ENCODE measurements at regions not wholly inside any gene's neighbourhood (a gene's known extent, or its start where the extent isn't known, plus 50 kb on each side); places are given as distances from the start of the nearest gene placed in this dataset.

- H3K27me3 ChIP-seq (ENCODE audit: insufficient read depth, low read length, poor library complexity) = no peaks in the 10 kb centered on the region
- no peak overlapping the region for H3K4me2 ChIP-seq (ENCODE audit: insufficient read depth, low read length)
- no peak overlapping the region for H3K4me3 ChIP-seq (ENCODE audit: low read depth in 1 of 2, low read length in 2 of 2)
- ATAC-seq (ENCODE audit: insufficient read depth, low read depth) (no peak), DNase-seq (no peak)
- H3K9ac ChIP-seq (ENCODE audit: low read depth, low read length) = no peak overlapping the region
- H3K79me2 ChIP-seq (ENCODE audit: insufficient read depth, low read length) = no peaks in the 10 kb centered on the region
- no peaks in the 10 kb centered on the region for H3K36me3 ChIP-seq (ENCODE audit: insufficient read depth, low read length)
- H2AFZ ChIP-seq (ENCODE audit: low read depth, low read length) = no peak overlapping the region
- H3K9me3 ChIP-seq (ENCODE audit: insufficient read depth, low read length, severe bottlenecking) = no peaks in the 10 kb centered on the region
- no peaks in the 10 kb centered on the region for H4K20me1 ChIP-seq (ENCODE audit: insufficient read depth, low read length)
- TF ChIP-seq EZH2 (IDR thresholded peaks at IDR 0.05; ENCODE audit: borderline replicate concordance, low read depth, low read length, severe bottlenecking) (no peak), CTCF (IDR thresholded peaks at IDR 0.05; ENCODE audit: borderline replicate concordance, extremely low read depth, low read length, poor library complexity, severe bottlenecking) (no peak)
- H3K4me1 ChIP-seq (ENCODE audit: insufficient read depth, low read length) = no peaks in the 10 kb centered on the region
- H3K27ac ChIP-seq (ENCODE audit: low read length) = no peak overlapping the region
Observed at GRCh38 chr2:138359532-138359931, 142.0 kb upstream of the SPOPL start.

GRCh38 chr2:138364554-138365162, 136.9 kb upstream of the SPOPL start:
- H3K4me3 ChIP-seq (ENCODE audit: low read depth in 1 of 2, low read length in 2 of 2) = no peak overlapping the region
- no peak for ATAC-seq (ENCODE audit: insufficient read depth, low read depth)
- H4K20me1 ChIP-seq (ENCODE audit: insufficient read depth, low read length) = no peaks in the 10 kb centered on the region
- no peaks in the 10 kb centered on the region for H3K36me3 ChIP-seq (ENCODE audit: insufficient read depth, low read length)
- no peak overlapping the region for H3K9ac ChIP-seq (ENCODE audit: low read depth, low read length)
- TF ChIP-seq EZH2 (IDR thresholded peaks at IDR 0.05; ENCODE audit: borderline replicate concordance, low read depth, low read length, severe bottlenecking) = no peak
- no peaks in the 10 kb centered on the region for H3K79me2 ChIP-seq (ENCODE audit: insufficient read depth, low read length)
- no peak overlapping the region for H3K4me2 ChIP-seq (ENCODE audit: insufficient read depth, low read length)
- H3K27ac ChIP-seq (ENCODE audit: low read length) = no peak overlapping the region
- no peak for DNase-seq
- H2AFZ ChIP-seq (ENCODE audit: low read depth, low read length) = no peak overlapping the region
- H3K9me3 ChIP-seq (ENCODE audit: insufficient read depth, low read length, severe bottlenecking) = no peaks in the 10 kb centered on the region
- no peaks in the 10 kb centered on the region for H3K27me3 ChIP-seq (ENCODE audit: insufficient read depth, low read length, poor library complexity)
- no peaks in the 10 kb centered on the region for H3K4me1 ChIP-seq (ENCODE audit: insufficient read depth, low read length)

- no peak for DNase-seq
- H3K36me3 ChIP-seq (ENCODE audit: insufficient read depth, low read length) = no peaks in the 10 kb centered on the region
- H2AFZ ChIP-seq (ENCODE audit: low read depth, low read length) = no peak overlapping the region
- H3K27me3 ChIP-seq (ENCODE audit: insufficient read depth, low read length, poor library complexity) = no peaks in the 10 kb centered on the region
- no peak overlapping the region for H3K4me2 ChIP-seq (ENCODE audit: insufficient read depth, low read length)
- H3K9ac ChIP-seq (ENCODE audit: low read depth, low read length) = no peak overlapping the region
- H3K4me3 ChIP-seq (ENCODE audit: low read depth in 1 of 2, low read length in 2 of 2) = no peak overlapping the region
- H3K79me2 ChIP-seq (ENCODE audit: insufficient read depth, low read length) = no peaks in the 10 kb centered on the region
- ATAC-seq (ENCODE audit: insufficient read depth, low read depth) = no peak
- no peaks in the 10 kb centered on the region for H3K9me3 ChIP-seq (ENCODE audit: insufficient read depth, low read length, severe bottlenecking)
- TF ChIP-seq CTCF (IDR thresholded peaks at IDR 0.05; ENCODE audit: borderline replicate concordance, extremely low read depth, low read length, poor library complexity, severe bottlenecking) (no peak), EZH2 (IDR thresholded peaks at IDR 0.05; ENCODE audit: borderline replicate concordance, low read depth, low read length, severe bottlenecking) (no peak)
- no peaks in the 10 kb centered on the region for H4K20me1 ChIP-seq (ENCODE audit: insufficient read depth, low read length)
- no peak overlapping the region for H3K27ac ChIP-seq (ENCODE audit: low read length)
- no peaks in the 10 kb centered on the region for H3K4me1 ChIP-seq (ENCODE audit: insufficient read depth, low read length)
Observed at GRCh38 chr2:138365581-138365980, 136.0 kb upstream of the SPOPL start.

GRCh38 chr2:138369856-138370255, 131.7 kb upstream of the SPOPL start:
- no peak for TF ChIP-seq EZH2 (IDR thresholded peaks at IDR 0.05; ENCODE audit: borderline replicate concordance, low read depth, low read length, severe bottlenecking)
- TF ChIP-seq CTCF (IDR thresholded peaks at IDR 0.05; ENCODE audit: borderline replicate concordance, extremely low read depth, low read length, poor library complexity, severe bottlenecking) = no peak
- no peaks in the 10 kb centered on the region for H4K20me1 ChIP-seq (ENCODE audit: insufficient read depth, low read length)

More at GRCh38 chr2:138369856-138370255, 131.7 kb upstream of the SPOPL start:
- H3K9ac ChIP-seq (ENCODE audit: low read depth, low read length) = no peak overlapping the region
- ATAC-seq (ENCODE audit: insufficient read depth, low read depth) (no peak), DNase-seq (no peak)
- H3K9me3 ChIP-seq (ENCODE audit: insufficient read depth, low read length, severe bottlenecking) = no peaks in the 10 kb centered on the region
- H3K27ac ChIP-seq (ENCODE audit: low read length) = no peak overlapping the region
- no peaks in the 10 kb centered on the region for H3K4me1 ChIP-seq (ENCODE audit: insufficient read depth, low read length)
- H3K27me3 ChIP-seq (ENCODE audit: insufficient read depth, low read length, poor library complexity) = no peaks in the 10 kb centered on the region
- H3K4me2 ChIP-seq (ENCODE audit: insufficient read depth, low read length) = no peak overlapping the region
- no peak overlapping the region for H3K4me3 ChIP-seq (ENCODE audit: low read depth in 1 of 2, low read length in 2 of 2)
- H3K36me3 ChIP-seq (ENCODE audit: insufficient read depth, low read length) = no peaks in the 10 kb centered on the region
- H2AFZ ChIP-seq (ENCODE audit: low read depth, low read length) = no peak overlapping the region
- H3K79me2 ChIP-seq (ENCODE audit: insufficient read depth, low read length) = no peaks in the 10 kb centered on the region
